DND-41 (cell line): ENCODE measurements at regions not wholly inside any gene's neighbourhood (a gene's known extent, or its start where the extent isn't known, plus 50 kb on each side); places are given as distances from the start of the nearest gene placed in this dataset.

Source experiments
- ATAC-seq: fragments of 200-7000 bp; cut with Tn5 transposase; 3 replicates; pipeline ENCODE4 v1.9.1; 2021; ENCODE audit warnings: low read depth; ENCODE audit not compliant: insufficient read depth
- DNase-seq: peaks from one replicate; pipeline ENCODE4 v3.0.0-alpha.2; 2020
- H2AFZ ChIP-seq: 2 replicates; pipeline ENCODE4 v1.6.0; 2012; ENCODE audit warnings: low read depth, low read length
- H3K27ac ChIP-seq: 2 replicates; pipeline ENCODE4 v1.5.1; 2012; ENCODE audit warnings: low read length, inconsistent platforms
- H3K27me3 ChIP-seq: fragments of 200-600 bp; sonication (generic); 2 replicates; pipeline ENCODE4 v1.6.0; 2012; ENCODE audit warnings: low read length, mild to moderate bottlenecking, inconsistent platforms; ENCODE audit not compliant: insufficient read depth, poor library complexity
- H3K36me3 ChIP-seq: 2 replicates; pipeline ENCODE4 v1.5.1; 2012; ENCODE audit warnings: low read length, inconsistent platforms; ENCODE audit not compliant: insufficient read depth
- H3K4me1 ChIP-seq: 2 replicates; pipeline ENCODE4 v1.5.1; 2012; ENCODE audit warnings: mild to moderate bottlenecking, low read length; ENCODE audit not compliant: insufficient read depth
- H3K4me2 ChIP-seq: 2 replicates; pipeline ENCODE4 v1.6.0; 2012; ENCODE audit warnings: mild to moderate bottlenecking, moderate library complexity, low read length, inconsistent platforms; ENCODE audit not compliant: insufficient read depth
- H3K4me3 ChIP-seq, 2 experiments: fragments of 200-600 bp in 1 of 2; shearing (Covaris generic) in 1 of 2; 2 replicates each; pipeline ENCODE4 v1.5.1; 2012 to 2016; ENCODE audit warnings: inconsistent platforms in 2 of 2, low read length in 2 of 2, mild to moderate bottlenecking in 2 of 2, low read depth in 1 of 2, moderate library complexity in 1 of 2
- H3K79me2 ChIP-seq: 2 replicates; pipeline ENCODE4 v1.6.0; 2012; ENCODE audit warnings: low read length, inconsistent platforms; ENCODE audit not compliant: insufficient read depth
- H3K9ac ChIP-seq: 2 replicates; pipeline ENCODE4 v1.6.0; 2012; ENCODE audit warnings: low read depth, mild to moderate bottlenecking, inconsistent platforms, low read length, moderate library complexity
- H3K9me3 ChIP-seq: 2 replicates; pipeline ENCODE4 v1.5.1; 2012; ENCODE audit warnings: low read length, moderate library complexity, mild to moderate bottlenecking, inconsistent platforms; ENCODE audit not compliant: insufficient read depth, severe bottlenecking
- H4K20me1 ChIP-seq: 2 replicates; pipeline ENCODE4 v1.6.0; 2012; ENCODE audit warnings: low read length; ENCODE audit not compliant: insufficient read depth
- EZH2 ChIP-seq: IDR thresholded peaks from 3 replicates; pipeline ENCODE4 v1.6.1; 2012; ENCODE audit warnings: borderline replicate concordance, low read depth, mild to moderate bottlenecking, moderate library complexity, low read length, inconsistent platforms; ENCODE audit not compliant: severe bottlenecking
- TF ChIP-seq, protein P1 (sequence below): IDR thresholded peaks from 2 replicates; pipeline ENCODE4 v1.5.1; 2012; ENCODE audit warnings: borderline replicate concordance, low read length, moderate library complexity, mild to moderate bottlenecking; ENCODE audit not compliant: poor library complexity, severe bottlenecking; ENCODE audit errors: extremely low read depth

DNA sequence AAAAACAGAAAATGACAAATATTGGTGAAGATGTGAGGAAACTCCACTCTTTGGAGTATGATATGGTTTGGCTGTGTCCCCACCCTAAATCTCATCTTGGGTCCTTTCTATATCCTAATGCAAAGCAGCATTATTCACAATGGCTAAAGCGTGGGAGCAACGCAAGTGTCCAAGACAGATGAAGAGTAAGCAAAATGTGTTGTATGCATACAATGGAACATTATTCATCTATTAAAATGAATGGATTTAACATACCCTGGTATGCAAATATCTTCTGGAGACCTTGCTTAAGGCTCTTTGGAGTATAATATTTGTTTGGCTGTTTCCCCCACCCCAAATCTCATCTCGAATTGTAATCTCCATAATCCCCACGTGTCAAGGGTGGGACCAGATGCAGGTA lies 839.8 kb upstream of the POM121L12 start:
- Histone ChIP-seq H2AFZ (no peak overlapping the region), H3K9me3 (no peaks in the 10 kb centered on the region), H3K27ac (no peak overlapping the region), H3K9ac (no peak overlapping the region), H3K36me3 (no peaks in the 10 kb centered on the region), H4K20me1 (no peaks in the 10 kb centered on the region), H3K79me2 (no peaks in the 10 kb centered on the region), H3K4me1 (no peaks in the 10 kb centered on the region), H3K27me3 (no peaks in the 10 kb centered on the region), H3K4me3 (no peak overlapping the region), H3K4me2 (no peak overlapping the region)
- DNase-seq = no peak
- no peak for TF ChIP-seq EZH2
- TF ChIP-seq, protein P1, sequence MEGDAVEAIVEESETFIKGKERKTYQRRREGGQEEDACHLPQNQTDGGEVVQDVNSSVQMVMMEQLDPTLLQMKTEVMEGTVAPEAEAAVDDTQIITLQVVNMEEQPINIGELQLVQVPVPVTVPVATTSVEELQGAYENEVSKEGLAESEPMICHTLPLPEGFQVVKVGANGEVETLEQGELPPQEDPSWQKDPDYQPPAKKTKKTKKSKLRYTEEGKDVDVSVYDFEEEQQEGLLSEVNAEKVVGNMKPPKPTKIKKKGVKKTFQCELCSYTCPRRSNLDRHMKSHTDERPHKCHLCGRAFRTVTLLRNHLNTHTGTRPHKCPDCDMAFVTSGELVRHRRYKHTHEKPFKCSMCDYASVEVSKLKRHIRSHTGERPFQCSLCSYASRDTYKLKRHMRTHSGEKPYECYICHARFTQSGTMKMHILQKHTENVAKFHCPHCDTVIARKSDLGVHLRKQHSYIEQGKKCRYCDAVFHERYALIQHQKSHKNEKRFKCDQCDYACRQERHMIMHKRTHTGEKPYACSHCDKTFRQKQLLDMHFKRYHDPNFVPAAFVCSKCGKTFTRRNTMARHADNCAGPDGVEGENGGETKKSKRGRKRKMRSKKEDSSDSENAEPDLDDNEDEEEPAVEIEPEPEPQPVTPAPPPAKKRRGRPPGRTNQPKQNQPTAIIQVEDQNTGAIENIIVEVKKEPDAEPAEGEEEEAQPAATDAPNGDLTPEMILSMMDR = no peak
- no peak for ATAC-seq

DNA sequence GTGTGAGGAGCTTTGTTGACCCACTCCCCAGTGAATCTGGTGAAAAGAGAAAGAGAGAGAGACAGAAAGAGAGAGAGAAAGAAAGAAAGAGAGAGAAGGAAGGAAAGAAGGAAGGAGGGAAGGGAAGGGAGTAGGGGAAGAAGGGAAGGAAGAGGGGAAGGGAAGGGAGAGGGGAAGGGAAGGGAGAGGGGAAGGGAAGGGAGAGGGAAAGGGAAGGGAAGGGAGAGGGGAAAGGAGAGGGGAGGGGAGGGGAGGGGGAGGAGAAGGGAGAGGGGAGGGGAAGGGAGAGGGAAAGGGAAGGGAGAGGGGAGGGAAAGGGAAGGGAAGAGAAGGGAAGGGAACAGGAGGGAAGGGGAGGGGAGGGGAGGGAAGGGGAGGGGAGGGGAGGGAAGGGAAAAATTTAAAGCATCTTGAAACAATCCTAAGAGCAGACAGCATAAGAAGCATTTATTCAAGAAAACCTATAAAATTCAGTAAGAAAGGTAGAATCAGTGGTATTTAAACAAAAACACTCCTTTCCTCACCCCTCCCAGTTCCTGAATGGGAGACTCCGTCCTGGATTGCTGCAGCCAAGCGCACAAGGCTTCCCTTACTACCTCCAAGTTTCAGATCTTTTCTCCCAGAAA lies 846.2 kb upstream of the POM121L12 start:
- Histone ChIP-seq H3K27me3 (no peaks in the 10 kb centered on the region), H3K9me3 (no peaks in the 10 kb centered on the region), H3K79me2 (no peaks in the 10 kb centered on the region), H3K4me2 (no peak overlapping the region), H3K9ac (no peak overlapping the region), H4K20me1 (no peaks in the 10 kb centered on the region), H2AFZ (no peak overlapping the region), H3K27ac (no peak overlapping the region), H3K36me3 (no peaks in the 10 kb centered on the region), H3K4me1 (no peaks in the 10 kb centered on the region), H3K4me3 (no peak overlapping the region)
- no peak for TF ChIP-seq EZH2
- TF ChIP-seq, protein P1 = no peak
- DNase-seq (no peak), ATAC-seq (no peak)

DNA sequence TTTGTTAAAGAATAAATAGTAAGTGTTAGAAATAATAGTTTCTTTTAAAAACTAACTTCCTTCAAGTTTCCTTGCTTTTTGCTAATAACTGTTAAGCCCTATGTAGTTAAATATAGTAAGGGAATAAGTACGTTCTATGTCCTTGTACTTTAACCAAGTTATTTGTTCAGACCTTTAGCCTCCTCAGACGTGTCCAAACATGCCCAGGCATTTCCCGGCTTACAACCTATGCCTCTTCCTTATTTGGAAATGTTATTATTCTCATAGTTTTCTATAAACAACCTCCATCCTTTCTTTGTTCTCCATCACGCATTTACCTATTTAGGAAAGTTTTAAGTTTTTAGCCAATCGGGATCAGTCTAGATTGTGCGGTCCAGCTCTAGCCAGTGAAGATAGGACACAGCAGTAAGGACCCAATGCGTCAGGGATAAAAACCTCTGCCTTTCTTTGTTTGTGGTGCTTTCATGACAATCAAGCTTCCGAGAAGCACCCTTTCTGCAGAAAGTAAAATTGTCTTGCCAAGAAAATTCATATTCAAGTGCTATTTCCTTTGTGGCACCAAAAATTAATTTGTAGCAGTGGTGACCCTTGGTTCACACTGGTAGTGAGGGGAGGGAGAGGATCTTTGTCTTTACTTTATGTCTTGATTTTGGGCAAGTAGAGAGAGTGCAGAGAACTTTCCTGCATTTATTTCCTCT lies 851.3 kb upstream of the POM121L12 start:
- Histone ChIP-seq H3K27me3 (no peaks in the 10 kb centered on the region), H3K79me2 (no peaks in the 10 kb centered on the region), H3K27ac (no peak overlapping the region), H2AFZ (no peak overlapping the region), H3K9ac (no peak overlapping the region), H4K20me1 (no peaks in the 10 kb centered on the region), H3K36me3 (no peaks in the 10 kb centered on the region), H3K9me3 (no peaks in the 10 kb centered on the region), H3K4me1 (no peaks in the 10 kb centered on the region), H3K4me2 (no peak overlapping the region), H3K4me3 (no peak overlapping the region)
- TF ChIP-seq EZH2 = no peak
- TF ChIP-seq, protein P1 = no peak
- no peak for ATAC-seq
- DNase-seq = no peak
